GM19463 (cell line): ENCODE measurements at regions not wholly inside any gene's neighbourhood (a gene's known extent, or its start where the extent isn't known, plus 50 kb on each side); places are given as distances from the start of the nearest gene placed in this dataset.

Experiments used
- ATAC-seq: cut with Tn5 transposase; IDR thresholded peaks from one replicate; pipeline ENCODE4 v1.9.1; 2021; ENCODE audit warnings: mild to moderate bottlenecking, moderate library complexity; ENCODE audit not compliant: unreplicated experiment

DNA sequence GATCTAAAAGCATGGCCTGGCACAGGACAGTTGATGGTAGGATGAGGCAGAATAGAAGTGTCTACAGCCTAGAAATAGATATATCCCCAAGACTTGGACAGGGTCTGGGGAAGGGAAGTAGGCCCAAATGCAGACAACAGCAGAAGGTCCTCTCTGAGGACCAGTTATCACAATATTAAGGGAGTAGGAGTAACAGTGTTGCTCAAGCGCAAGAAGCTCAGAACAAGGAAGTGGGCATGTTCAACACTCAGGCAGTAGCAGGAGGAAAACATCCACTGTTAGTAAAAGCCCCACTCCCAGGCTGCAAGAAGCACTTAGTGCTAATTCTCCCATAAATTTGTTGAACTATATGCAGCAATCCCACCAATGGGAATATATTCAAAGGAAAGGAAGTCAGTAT lies 314.7 kb downstream of the METTL4 start:
- no peak for ATAC-seq

- ATAC-seq = no peak
These were observed 312.4 kb downstream of the METTL4 start for GRCh38 chr18:2258954-2259353.

DNA sequence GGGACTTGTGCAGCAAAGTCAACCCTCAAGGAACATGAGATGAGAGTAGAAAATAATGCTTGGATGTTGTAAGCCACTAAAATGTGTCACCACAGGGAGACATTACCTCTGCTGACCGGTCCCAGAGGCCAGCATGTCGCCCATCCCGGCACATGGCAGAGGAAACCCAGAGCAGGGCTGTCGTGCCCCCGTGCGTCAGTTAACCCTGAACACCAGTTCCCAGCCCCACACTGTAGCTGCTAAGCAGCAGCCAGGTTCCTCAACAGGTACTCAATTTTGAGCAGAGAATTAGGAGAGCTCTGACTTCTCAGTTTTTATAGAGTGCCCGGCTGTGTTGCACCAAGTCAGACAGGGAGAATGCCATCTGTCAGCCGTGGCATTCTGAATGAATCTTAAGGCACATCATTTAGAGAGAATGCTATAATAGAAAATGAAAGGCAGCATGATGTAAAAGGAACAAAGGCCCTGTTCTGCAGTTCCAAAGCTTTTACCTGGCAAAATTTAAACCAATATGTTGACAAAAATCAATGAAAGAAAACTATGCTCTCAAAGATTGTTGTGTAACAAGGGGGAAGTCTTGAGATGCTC lies 307.9 kb downstream of the METTL4 start:
- no peak for ATAC-seq

GRCh38 chr18:2274613-2275012 lies 296.7 kb downstream of the METTL4 start:
- no peak for ATAC-seq

GRCh38 chr18:2281086-2281485 lies 290.2 kb downstream of the METTL4 start:
- ATAC-seq = no peak

DNA sequence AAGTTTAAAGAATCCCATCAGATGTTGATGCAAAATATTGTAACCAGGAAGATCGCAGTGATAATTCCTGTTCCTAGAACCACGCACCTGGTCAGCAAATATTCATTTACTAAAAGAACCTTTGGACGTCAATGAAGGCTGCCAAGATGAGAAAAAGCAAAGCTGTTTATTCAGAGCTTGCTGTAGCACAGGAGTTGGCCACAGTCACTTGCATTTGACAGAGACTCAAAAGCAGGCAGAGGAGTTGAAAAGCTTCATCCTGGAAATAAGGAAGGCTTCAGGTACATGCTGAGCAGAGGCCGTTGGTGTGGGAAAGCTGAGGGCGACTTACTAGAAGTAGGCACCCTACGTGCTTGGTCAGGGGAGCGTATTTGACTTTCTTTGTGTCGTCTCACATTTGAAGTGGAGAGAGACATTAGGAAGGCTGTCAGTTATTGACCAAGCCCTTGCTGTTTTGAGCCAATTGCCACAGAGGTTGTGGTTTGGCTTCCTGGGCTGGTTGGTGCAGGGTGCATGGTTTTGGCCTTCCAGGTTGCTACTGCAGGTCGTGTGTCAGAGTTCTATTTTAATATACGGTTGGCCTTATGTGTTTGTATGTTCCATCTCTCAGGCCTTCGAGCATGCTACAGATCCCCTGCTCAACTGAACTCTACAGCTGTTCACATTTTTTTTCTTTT lies 289.6 kb downstream of the METTL4 start:
- ATAC-seq = no peak

DNA sequence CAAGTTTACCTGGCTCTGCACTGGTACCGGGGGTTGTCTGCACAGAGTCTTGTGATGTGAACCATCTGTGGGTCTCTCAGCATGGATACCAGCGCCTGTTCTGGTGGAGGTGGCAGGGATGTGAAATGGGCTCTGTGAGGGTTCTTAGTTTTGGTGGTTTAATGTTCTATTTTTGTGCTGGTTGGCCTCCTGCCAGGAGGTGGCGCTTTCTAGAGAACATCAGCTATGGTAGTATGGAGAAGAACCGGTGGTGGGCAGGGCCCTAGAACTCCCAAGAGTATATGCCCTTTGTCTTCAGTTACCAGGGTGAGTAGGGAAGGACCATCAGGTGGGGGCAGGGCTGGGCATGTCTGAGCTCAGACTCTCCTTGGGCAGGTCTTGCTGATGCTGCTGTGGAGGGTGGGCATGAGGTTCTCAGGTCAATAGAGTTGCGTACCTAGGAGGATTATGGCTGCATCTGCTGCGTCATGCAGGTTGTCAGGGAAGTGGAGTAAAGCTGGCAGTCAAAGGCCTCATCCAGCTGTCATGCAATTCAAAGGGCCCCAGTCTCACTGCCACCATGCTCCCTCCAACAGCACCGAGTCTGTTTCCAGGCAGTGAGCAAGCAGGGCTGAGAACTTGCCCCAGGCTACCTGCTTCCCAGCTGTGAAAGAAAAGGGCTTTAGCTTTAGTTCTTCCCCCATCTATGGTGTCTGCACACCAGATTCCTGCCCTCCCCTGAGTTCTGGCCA lies 278.0 kb downstream of the METTL4 start:
- ATAC-seq = no peak

DNA sequence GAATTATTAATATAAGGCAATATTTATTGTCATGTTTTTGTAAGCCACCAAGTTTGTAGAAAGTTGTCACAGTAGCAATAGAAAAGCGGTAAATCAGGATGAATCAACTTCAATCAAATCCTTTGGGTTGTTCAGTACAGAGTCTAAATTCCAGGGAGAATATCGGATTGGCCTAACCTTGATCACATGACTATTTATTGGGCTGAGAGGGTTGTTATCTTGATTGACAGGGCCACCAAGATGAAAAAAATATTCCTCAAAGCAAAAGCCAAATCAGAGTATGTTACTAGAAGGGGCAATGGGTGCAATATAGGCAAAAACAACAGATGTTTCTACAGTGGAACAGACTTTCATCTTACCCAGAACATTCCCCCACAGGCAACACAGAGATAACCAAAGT lies 270.0 kb downstream of the METTL4 start:
- ATAC-seq = no peak

DNA sequence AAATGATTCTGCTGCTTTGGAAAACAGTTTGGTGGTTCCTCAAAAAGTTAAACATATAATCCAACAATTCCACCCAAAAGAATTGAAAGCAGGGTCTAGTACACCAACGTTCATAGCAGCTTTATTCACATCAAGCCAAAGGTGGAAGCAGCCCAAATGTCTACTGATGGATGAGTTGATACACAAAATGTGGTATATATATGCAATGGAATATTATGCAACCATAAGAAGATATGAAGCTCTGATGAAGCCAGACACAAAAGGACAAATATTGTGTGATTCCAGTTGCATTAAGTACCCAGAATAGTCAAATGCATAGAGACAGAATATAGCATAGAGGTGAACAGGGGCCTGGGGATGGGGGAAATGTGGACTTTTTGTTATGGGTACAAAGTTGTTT lies 269.3 kb downstream of the METTL4 start:
- no peak for ATAC-seq

- no peak for ATAC-seq
These were observed 268.4 kb downstream of the METTL4 start for GRCh38 chr18:2302628-2303516.

DNA sequence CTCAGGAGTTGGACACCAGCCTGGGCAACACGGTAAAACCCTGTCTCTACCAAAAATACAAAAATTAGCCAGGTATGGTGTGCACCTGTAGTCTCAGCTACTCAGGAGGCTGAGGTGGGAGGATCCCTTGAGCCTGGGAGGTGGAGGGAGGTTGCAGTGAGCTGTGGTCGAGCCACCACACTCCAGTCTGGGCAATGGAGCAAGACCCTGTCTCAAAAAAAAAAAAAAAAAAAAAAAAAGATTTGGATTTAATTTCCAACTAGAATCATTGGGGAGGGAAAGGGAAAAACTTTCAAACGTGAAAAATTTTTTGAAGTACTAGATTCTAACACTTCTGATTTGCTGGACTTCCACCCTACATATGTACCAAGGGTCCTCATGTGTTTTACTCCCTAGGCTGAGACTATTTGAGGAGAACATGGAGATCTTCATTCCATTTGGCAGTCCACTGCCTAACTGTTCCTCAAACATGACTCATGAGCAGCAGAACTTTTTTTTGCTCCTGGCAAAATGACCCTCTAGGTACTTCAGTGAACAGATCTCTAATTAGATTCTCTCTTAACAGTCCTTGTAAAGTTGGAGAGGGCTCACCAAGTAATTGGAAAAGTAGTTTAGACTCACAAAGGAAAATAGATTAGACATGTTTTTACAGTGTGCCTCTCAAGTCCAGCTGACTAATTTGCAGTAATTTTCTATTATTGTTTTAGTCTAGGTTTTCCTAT lies 267.6 kb downstream of the METTL4 start:
- ATAC-seq = no peak

DNA sequence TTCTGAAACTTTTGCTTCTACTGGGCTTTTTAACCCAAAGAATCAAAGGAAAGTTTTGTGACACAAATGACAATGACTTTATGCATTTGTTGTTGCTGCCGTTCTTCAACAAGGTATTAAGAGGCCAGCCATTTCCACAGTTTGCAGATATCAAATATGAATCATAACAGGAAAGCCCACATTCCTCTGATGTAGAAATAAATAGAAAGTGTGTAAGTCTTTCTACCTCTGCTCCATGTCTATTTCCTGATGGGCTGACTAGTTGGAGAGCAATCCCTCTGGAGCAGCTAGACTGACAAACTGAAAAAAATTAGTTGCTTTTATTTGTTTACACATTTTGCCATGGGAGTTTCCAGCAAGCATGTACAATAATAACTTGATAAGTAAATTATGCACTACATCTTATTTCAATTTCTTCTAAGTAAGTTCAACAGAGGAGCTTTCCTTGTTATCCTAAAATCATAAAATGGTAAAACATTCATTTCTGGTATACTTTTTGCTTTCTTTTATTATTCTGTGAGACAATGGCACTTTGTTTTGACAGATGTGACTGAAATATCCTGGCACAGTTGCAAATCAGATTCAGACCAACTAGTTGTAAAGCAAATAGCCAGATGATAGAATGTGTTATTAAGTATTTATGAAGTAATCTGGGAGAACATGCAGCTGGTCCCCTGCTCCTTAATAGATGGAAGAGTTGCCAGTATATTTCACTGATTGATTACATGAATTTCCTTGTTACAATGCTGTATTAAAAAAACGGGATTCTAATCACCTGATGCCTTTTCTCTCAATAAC lies 266.7 kb downstream of the METTL4 start:
- no peak for ATAC-seq

GRCh38 chr18:2306606-2307005 lies 264.7 kb downstream of the METTL4 start:
- no peak for ATAC-seq

GRCh38 chr18:2310886-2311285 lies 260.4 kb downstream of the METTL4 start:
- no peak for ATAC-seq

- peak; percentile 63 for ATAC-seq
These were observed 258.9 kb downstream of the METTL4 start for GRCh38 chr18:2312440-2312839.

GRCh38 chr18:2313332-2313731 lies 258.0 kb downstream of the METTL4 start:
- no peak for ATAC-seq

- no peak for ATAC-seq
These were observed 255.1 kb downstream of the METTL4 start for GRCh38 chr18:2316082-2316750.

DNA sequence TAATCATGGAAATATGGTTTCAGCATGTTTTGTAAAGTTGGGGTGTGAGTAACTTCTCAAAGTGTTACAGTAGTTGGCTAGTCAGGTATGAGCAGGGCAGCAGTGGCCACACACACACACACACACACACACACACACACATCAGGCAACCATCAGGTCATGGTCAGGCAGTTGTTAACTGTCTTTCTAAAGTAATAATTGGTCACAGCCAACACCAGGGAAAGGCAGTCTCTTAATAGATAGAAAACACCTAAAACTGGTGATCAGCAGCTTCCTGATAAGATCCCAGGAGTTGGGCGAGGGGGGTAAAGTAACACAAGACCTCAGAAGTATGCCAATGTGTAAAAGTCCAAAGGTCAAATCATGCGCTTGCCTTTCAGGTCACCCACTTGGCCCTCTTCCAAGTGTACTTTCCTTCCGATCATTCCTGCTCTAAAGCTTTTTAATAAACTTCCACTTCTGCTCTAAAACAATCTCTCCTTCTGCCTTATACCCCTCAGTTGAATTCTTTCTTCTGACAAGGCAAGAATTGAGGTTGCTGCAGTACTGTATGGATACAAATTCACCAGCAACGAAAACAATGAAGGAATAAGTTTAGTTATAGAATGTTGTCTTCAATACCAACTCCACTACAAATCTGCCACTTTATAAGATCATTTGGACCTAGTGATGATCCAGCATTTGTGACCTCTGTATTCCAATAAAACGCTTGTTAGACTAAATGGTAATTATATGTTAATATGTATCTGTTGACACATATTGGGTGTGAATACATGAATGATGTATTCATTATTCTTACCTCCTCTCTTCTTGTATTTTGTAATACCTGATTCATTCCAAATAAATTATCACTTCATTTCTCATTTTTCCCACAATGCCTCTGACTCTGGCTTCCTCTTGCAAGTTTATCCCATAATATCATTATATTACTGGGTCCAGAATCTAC lies 254.3 kb downstream of the METTL4 start:
- ATAC-seq = no peak
